GM21526 (cell line): ENCODE measurements at regions not wholly inside any gene's neighbourhood (a gene's known extent, or its start where the extent isn't known, plus 50 kb on each side); places are given as distances from the start of the nearest gene placed in this dataset.

Experiments used
- ATAC-seq: cut with Tn5 transposase; IDR thresholded peaks from one replicate; pipeline ENCODE4 v1.9.1; 2021; ENCODE audit warnings: moderate library complexity; ENCODE audit not compliant: unreplicated experiment, low FRiP score

GRCh38 chr1:94621802-94622201, 80.2 kb upstream of the F3 start:
- no peak for ATAC-seq

- no peak for ATAC-seq
Observed at GRCh38 chr1:94621395-94621794, 79.8 kb upstream of the F3 start.

GRCh38 chr1:94620345-94621031, 78.9 kb upstream of the F3 start:
- no peak for ATAC-seq

- ATAC-seq = no peak
Observed at GRCh38 chr1:94619731-94620130, 78.2 kb upstream of the F3 start.

- ATAC-seq = no peak
Observed at GRCh38 chr1:94617957-94618739, 76.6 kb upstream of the F3 start.

DNA sequence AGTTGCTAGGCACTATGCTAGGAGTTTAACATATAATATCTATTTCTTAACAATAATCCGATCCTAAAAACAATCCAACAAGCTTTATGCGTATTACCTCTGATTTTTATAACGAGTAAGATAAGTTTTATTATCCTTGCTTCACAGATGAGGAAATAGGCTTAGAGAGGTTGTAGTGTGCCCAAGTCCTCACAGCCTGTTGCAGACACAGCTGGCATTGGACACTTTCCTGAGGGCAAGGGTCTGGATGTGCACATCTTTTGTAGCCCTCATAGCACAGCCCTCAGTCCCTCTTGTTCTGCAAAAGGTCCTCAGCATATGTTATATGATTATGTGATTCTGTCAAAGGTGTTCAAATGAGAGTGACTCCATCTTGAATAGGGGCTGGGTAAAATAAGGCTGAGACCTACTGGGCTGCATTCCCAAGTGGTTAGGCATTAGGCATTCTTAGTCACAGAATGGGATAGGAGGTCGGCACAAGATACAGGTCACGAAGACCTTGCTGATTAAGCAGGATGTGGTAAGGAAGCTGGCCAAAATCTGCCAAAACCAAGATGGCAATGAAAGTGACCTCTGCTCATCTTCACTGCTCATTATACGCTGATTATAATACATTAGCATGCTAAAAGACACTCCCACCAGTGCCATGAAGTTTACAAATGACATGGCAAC, 75.7 kb upstream of the F3 start:
- no peak for ATAC-seq

DNA sequence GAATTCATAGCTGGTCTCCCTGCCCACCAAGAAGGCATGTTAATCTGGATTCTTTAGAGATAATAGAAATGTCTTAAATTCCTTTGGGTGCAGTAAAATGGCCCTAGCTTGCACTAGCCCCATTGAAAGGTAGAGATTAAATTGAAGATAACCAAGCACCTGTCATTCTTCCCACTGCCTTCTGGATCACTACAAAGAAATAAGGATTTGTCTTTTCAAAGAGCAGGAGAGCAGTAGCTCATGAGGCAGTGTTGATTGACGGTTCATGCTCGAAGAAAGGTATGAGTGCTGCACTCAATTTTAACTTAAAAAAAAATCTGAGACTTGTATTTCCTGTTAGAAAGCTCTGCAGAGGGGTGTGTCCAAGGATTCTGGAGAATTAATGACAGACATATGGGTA, 74.9 kb upstream of the F3 start:
- ATAC-seq = no peak

DNA sequence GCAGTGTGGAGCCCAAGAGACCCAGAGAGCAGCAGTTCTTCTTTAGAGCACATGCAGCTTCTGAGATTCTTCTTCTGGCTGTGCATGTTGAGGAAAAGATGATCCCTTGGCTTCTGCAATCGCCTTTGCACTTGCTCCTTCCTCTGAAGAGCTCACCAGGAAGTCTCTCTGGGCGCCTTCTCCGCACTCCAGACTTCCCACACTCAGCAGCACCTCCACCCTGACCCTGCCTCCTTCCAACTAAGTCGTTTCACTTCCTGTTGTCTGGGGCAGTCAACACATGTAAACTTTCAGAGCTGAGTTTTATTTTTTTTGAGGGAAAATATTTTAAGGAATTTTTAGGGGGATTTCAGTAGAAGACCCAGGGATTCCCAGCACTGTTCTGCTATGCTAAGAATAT, 73.4 kb upstream of the F3 start:
- ATAC-seq = no peak

- no peak for ATAC-seq
Observed at GRCh38 chr1:94614168-94614815, 72.7 kb upstream of the F3 start.

- no peak for ATAC-seq
Observed at GRCh38 chr1:94612525-94613204, 71.1 kb upstream of the F3 start.

GRCh38 chr1:94611681-94612475, 70.3 kb upstream of the F3 start:
- no peak for ATAC-seq

GRCh38 chr1:94609619-94610018, 68.1 kb upstream of the F3 start:
- no peak for ATAC-seq

- no peak for ATAC-seq
Observed at GRCh38 chr1:94608852-94609530, 67.4 kb upstream of the F3 start.

- ATAC-seq = no peak
Observed at GRCh38 chr1:94608142-94608851, 66.7 kb upstream of the F3 start.

- ATAC-seq = no peak
Observed at GRCh38 chr1:94607398-94607797, 65.8 kb upstream of the F3 start.

GRCh38 chr1:94606471-94606870, 64.9 kb upstream of the F3 start:
- ATAC-seq = no peak

DNA sequence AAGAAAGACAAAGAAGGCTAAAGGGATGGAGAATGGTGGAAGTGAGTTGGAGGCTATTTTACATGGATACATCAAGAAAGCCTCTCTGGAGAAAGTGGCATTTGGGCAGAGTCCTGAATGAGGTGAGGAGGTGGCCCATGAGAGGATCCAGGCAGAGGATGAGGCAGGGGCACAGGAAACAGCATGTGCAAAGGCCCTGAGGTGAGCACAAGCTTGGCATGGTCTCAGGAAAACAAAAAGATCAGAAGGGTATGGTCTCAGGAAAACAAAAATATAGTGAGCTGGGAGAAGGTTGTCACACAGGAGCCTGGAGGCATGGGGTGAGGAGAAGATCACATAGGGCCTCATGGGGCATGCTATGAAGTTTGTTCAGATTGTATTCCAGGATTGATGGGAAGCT, 62.1 kb upstream of the F3 start:
- ATAC-seq = no peak

- no peak for ATAC-seq
Observed at GRCh38 chr1:94602802-94603625, 61.5 kb upstream of the F3 start.
